PC-3 (cell line): ENCODE measurements at regions not wholly inside any gene's neighbourhood (a gene's known extent, or its start where the extent isn't known, plus 50 kb on each side); places are given as distances from the start of the nearest gene placed in this dataset.

Experiments used
- CTCF ChIP-seq: fragments of 300-600 bp; sonication (generic); conservative IDR thresholded peaks from 2 replicates; pipeline ENCODE4 v1.5.1; 2017; ENCODE audit warnings: antibody characterized with exemption, low read depth, mild to moderate bottlenecking, low read length
- EZH2 ChIP-seq: fragments of 300-600 bp; sonication (generic); IDR thresholded peaks from one replicate; pipeline ENCODE4 v1.6.1; 2017; ENCODE audit warnings: antibody characterized with exemption, mild to moderate bottlenecking, low read length; ENCODE audit not compliant: unreplicated experiment
- EZH2phosphoT487 ChIP-seq: fragments of 300-600 bp; sonication (generic); IDR thresholded peaks from 2 replicates; pipeline ENCODE4 v1.6.1; 2018; ENCODE audit warnings: mild to moderate bottlenecking, antibody characterized with exemption, low read length, borderline replicate concordance

DNA sequence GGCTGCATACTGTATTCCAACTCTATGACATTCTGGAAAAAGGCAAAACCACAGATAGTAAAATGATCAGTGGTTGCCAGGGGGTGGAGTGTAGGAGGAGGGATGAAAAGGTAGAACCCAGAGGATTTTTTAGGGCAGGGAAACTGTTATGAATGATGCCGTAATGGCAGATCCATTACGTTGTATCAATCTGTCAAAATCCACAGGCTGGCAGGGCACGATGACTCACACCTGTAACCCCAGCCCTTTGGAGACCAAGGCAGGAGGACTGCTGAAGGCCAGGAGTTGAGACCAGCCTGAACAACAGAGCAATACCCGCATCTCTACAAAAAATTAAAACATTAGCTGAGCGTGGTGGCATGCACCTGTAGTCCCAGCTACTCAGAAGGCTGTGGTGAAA lies 91.8 kb downstream of the RMI2 start:
- TF ChIP-seq CTCF (no peak), EZH2 (no peak), EZH2phosphoT487 (no peak)
